DMS53 treated with DMSO at 0.1 percent for 48 hours (cell line): ENCODE measurements at regions not wholly inside any gene's neighbourhood (a gene's known extent, or its start where the extent isn't known, plus 50 kb on each side); places are given as distances from the start of the nearest gene placed in this dataset.
"Not testable (repeated sequence)": the region's sequence is repeated elsewhere in the genome, so short reads cannot be mapped to it uniquely, and the experiment has no call there.

Experiments
- DNase-seq: peaks from one replicate; lab custom pipeline; 2025; ENCODE audit not compliant: unreplicated experiment; lab: John Stamatoyannopoulos, UW

DNA sequence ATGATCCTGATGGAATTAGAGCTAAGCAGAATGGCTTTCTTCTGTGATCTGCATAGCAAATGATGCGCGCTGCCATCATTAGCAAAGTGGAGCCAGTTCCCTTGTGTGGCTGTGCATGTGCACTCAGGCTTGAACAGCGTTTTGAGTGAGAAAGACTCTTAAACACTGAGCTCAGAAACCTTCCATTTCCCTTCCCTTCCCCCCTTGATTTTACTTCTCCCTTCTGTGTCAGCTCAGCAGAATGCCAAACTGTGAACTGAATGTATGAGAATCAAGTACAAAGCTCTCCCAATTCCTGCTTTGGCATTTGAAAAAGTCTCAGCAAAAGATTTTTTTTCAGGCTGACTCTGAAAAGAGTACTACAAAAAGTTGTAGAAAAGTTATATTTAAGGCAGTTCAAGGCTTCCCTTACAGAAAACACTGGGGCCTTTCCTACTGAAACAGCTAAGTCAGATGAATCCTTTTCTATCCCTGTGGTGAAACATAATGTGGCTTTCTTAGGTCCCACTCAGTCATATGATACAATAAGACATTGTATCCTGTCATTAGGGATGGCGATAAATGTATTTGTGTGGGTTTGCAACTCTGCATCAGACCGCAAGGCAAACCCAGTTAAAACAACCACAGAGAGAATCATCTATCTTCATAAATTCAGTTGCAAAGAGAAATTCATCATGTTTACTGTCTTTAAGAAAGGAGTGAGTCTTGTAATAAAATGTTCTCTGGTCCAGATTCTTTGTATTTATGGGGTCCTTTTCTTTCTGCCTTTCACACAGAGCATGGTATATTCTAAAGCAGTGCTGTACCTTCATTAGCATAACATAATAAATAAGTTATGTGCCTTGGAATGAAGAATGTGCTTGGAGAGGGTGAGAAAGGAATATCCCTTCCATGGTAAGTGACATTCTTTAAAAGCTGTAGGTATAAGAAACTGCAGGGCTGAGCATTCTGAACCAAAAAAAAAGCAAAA lies 222.6 kb downstream of the CAAP1 start:
- no peak for DNase-seq

DNA sequence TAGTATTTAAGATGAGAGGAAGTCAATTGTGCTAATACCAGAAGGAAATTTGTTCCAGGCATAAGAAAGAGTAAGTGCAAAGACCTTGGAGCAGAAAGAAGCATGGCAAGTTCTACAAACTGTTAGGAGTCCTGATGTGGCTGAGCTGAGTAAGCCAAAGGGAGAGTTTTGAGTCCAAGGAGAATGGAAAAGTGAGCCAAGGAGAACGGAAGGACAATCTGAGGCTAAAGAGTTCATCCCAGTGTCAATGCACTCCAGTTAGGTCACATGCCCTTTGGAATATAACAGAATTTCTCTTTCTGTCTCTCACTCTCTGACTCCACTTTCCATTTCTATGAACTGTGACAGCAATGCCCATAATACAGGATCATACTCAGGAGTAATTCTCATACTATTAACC lies 224.7 kb downstream of the CAAP1 start:
- no peak for DNase-seq

DNA sequence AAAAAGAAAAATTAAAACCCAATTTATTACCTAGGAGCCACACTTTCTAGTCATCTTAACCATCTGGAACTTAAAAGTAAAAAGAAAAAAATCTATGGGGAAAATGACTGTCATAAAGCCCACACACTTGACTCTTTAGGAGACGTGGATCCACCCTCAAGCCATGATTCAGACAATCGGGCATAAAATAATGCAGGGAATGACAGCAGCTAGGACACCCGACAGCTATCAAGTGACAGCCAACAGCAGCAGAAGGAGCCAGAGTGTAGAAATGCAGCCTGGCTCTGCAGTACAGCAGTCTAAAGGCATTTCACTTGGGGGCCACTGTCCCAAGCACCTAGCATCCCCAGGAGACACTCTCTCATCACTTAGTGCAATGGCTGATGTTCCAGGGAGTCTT lies 226.9 kb downstream of the CAAP1 start:
- DNase-seq: no peak

DNA sequence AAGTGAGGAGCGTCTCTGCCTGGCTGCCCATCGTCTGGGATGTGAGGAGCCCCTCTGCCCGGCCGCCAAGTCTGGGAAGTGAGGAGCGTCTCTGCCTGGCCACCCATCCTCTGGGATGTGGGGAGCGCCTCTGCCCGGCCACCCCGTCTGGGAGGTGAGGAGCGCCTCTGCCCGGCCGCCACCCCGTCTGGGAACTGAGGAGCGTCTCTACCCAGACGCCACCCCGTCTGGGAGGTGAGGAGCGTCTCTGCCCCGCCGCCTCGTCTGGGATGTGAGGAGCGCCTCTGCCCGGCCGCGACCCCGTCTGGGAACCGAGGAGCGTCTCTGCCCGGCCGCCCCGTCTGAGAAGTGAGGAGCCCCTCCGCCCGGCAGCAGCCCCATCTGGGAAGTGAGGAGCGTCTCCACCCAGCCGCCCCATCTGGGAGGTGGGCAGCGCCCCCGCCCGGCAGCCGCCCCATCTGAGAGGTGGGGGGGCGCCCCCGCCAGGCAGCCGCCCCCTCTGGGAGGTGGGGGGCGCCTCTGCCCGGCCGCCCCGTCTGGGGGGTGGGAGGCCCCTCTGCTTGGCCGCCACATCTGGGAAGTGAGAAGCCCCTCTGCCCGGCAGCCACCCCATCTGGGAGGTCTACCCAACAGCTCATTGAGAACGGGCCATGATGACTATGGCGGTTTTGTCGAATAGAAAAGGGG lies 228.4 kb downstream of the CAAP1 start:
- DNase-seq: not testable (repeated sequence)

DNA sequence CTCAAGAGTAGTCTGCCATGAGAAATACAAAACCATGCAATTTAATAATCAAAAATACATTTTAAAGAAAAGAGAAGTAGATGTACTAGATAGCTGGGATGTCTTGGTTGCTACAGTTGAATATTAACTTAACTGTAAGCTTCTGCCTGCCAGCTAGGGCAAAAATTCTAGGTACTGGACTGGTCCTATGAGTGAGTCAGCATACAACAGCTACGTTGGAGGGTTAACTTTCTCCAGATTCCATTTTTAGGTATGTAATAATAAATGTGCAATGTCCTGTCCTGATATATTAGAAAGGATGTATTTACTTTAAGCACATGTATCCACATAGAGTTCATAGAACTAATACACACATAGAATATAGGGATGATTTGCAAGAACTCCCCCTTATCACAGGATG lies 230.1 kb downstream of the CAAP1 start:
- no peak for DNase-seq

DNA sequence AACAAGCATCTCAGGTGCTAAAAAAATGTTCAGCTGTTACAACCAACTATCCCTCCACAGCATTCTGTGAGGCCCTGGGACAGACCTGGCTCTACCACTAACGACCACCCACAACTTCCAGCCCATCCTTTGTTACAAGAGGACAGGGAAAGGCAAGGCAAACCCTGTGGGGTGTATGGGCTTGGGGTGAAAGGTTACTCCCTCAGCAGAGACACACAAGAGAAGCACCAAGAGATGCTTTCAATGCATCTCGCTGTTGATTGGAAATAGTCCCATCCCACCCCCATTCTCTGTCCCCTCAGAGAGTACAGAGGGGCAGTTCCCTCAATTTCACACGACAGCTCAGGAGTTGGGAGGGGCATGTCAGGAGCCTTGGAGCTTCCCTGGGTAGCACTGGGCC lies 234.1 kb downstream of the CAAP1 start:
- no peak for DNase-seq

DNA sequence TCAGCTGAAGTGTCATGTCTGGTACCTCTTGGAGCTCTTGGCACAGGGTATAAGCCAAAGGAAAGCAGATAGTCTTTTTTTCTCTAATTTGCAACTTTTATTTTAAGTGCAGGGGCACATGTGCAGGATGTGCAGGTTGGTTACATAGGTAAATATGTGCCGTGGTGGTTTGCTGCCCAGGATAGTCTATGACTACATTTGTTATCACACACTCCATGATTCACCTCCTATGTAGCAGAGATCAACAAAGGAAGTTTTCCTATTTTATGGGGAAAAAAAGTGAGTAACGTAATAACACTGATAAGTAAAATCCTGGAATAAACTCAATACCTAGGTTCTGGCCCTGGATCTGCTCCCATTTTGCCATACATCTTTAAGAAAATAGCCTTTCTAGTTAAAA lies 234.6 kb downstream of the CAAP1 start:
- DNase-seq: no peak

DNA sequence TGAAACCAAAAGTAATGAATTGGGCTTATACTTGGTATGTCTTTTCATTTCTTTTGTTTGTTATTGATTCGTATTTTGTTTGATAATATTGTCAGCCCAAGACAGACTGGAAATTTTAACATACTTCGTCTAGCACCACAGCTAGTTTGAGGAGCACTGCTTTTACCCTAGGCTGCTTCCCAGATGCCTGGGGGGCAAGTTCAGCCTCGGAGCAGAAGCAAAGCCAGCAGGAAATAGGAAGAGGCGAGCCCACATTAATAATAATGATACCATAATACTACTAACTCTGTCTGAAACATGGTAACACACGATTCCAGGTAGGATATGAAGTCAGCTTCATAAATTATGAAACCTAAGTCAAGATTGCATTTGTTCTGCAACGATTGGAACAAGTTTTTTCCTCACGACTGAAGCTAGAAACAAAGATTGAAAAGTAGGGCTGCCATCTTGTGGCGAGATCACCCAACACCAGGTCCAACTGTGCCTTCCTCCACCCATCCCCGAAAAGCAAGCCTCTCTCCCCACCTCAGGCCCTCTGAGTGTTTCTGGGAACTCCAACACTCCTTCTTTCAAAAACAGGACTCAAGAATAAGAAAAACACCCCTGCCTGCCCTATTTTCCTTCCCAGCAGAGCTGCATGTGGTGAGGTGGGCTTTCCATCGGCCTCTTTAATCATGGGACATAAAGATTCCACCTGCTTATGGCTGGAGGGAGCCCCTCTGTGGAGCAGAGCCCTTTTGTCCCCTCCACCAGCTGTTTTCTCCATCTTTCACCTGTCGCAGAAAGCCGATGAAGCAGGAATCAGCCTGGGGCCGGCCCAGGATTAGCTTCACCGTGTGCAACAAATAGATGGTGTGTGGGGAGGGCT lies 236.4 kb downstream of the CAAP1 start:
- DNase-seq: no peak

DNA sequence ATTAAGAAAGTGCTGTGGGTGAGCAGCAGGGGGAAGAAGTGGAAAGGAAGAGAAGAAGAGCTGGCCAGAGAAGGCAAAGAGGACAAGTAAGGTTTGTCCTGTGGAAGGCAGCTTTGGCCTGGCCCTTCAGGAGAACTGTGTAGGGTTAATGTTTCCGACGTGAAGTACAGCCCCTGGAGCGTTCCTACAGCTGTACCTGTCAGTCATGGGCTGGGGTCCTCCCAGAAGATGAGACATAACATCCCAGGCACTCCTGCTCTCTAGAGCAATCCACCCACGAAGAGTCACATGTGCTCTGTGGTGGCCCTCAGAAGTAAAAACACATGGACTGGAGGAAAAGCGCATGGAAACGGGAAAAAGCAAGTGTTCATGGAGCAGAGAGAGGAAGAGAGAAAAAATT lies 237.4 kb downstream of the CAAP1 start:
- DNase-seq: no peak

DNA sequence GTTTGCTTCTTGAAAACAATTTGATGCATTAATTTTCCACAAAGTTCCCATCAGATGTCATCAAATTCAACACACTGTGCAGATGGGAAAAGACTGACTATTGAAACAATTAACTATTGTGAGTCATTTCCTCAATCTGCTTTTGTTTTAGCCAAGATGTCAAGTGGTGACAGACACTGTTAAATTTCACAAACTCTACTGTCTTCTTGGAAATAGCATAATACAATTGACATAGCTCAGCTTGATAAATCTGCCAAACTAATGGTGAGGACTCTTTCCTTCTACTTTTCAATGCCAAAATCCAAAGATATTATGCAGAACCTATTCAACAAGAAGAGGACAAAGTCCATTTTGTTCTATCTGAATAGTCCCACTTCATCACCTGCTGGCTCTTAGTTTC lies 242.3 kb downstream of the CAAP1 start:
- no peak for DNase-seq

DNA sequence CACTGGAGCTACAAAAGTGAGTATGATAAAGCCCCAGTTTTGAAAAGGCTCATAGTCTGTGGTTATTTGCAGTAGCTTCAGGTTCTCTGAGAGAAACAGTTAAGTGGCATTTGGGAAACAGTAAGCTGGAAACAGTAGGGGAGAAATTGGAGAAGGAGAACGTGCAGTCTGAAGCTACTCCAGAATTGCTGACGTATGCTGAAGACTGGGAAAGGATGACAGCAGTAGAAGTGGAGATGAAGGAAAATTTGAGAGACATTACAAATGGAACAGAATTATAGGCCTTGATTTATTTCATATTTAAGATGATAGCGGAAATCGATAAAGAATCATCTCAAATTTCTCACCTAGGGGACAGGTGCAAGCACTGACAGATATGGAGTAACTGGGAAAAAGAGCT lies 248.8 kb downstream of the CAAP1 start:
- DNase-seq: no peak

DNA sequence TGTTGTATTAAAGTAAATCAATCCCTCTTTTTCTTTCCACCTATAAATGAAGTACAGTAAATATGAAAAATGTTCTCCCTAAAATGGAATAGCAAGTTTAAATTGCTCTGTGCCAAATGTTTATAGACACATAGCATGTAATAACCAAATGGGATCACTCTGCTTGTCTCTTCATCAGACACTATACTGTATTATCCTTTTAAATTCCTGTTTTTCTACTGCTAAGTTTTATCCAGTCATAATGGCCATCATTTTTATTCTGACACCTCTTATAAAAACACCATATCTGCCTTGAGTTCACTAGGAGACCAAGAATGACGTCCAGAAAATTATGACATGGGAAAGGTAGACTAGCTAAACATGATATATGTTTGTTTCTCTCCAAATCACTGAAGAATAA lies 252.8 kb downstream of the CAAP1 start:
- DNase-seq: no peak

DNA sequence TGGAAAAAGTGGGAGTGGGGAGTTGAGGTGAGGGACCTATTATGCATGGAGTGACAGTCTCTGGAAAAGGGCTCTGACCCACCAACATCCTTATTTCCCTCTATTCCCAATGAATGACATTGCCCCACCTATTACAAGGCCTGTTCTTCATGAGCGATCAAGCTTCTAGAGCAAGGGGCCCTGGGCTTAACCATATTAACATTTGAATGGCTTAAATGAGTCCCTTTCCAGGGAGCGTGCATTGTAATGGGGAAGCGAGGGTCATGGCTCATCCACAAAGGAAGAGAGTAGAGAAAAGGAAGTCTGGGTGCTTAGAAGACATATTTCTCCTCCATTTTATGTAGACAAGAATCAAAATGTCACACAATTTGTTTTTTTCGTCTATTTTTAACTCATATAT lies 255.5 kb downstream of the CAAP1 start:
- no peak for DNase-seq

DNA sequence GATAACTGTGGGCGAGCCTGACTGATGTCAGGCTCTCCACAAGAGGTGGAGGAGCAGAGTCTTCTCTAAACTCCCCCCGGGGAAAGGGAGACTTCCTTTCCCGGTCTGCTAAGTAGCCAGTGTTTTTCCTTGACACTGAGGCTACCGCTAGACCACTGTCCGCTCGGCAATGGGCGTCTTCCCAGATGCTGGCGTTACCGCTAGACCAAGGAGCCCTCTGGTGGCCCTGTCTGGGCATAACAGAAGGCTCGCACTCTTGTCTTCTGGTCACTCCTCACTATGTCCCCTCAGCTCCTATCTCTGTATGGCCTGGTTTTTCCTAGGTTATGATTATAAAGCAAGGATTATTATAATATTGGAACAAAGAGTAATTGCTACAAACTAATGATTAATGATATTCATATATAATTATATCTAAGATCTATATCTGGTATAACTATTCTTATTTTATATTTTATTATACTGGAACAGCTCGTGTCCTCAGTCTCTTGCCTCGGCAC lies 278.7 kb downstream of the CAAP1 start:
- DNase-seq: not testable (repeated sequence)

DNA sequence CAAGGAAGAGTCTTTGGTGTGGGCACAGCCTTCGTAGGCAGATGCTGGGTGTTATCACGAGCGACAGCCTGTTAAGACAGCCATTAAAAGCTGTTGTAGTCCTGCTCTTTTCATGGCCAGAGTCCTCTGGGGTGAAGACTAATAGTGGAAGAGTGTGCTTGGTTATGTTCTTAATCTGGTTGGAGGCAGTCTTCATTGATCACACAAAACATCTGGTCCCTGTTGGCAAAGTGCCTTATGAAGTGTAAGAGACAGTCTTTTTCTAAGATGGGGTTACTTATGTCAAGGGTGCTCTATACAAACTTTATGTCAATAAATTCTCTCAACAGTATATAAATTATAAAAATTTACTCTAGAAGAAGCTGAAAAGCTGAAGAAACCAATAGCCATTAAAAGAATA lies 280.4 kb downstream of the CAAP1 start:
- DNase-seq: no peak

DNA sequence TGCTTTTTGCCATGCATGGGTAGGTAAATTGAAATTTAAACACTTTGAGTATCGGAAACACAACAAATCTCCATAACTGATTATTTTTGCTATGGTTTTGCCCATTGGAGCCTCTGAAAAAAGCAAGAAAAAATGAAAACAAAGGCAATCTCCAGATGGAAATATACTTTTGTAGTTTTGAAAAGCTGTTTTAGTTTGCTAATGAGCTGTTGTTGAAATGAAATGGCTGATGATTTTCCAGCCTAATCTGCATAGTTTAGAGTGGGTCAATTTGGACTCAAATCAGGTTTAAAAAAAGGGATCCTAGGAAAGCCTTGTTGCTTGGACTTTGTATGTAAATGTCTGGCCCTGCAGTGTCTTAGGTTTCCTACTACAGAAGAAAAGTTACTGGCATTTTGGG lies 285.8 kb downstream of the CAAP1 start:
- DNase-seq: no peak

DNA sequence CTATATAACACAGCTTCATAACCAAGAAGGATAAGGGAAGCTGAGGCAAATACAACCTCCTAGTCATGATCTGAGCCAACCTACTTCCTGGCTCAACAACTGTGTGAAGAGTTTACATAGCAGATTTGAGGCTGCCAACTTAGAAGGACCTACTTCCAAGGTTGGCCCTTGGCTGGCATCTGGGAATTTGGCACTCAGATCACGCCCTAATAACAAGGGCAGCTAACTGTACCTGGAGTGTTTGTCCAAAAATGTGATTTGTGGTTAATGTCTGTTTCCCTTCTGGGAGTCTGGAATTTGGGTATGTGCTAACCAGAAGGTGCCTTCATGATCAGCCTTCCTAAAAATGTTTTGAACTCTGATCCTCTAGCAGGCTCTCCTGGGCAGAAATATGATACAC lies 287.2 kb downstream of the CAAP1 start:
- no peak for DNase-seq

DNA sequence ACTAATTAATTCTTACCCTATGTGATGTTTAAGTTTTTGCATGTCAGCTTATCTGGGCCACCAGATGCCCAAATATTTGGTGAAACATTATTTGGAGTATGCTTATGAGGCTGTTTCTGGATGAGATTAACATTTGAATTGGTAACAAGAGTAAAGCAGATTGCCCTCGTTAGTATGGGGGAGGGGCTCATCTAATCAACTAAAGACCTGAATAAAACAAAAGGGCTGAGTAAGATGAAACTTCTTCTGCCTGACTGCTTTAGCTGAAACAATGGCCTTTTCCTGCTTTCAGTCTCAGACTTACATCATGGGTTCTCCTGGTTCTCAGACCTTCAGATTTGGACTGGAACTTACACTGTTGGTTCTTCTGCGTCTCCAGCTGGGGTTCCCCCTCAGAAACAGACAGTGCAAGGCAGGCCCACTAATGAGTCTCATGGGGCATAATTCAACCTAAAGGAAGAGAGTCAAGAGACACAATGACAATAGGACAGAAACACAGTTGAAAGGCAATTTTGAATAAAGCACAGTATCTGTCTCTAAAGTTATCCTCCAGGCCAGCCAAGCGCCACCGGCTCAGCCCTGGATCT lies 288.4 kb downstream of the CAAP1 start:
- no peak for DNase-seq

DNA sequence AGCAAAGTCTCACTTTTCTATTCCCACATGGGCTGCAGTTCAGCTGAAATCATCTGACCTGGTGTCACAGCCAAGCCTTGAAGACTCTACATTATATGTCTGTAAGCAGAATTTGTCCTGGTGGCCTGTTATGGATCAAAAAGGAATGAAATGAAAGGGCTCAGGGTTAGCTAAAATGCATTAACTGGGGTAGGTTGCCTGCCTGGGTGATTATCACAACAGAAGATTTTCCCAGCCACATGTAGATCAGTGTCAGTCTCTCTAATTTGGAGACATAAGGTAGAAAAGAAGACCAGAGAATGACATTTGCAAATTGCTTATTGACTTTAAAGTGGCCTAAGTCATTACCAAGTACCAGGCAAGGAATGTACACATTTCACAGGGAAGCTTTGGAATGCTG lies 289.0 kb downstream of the CAAP1 start:
- DNase-seq: no peak

DNA sequence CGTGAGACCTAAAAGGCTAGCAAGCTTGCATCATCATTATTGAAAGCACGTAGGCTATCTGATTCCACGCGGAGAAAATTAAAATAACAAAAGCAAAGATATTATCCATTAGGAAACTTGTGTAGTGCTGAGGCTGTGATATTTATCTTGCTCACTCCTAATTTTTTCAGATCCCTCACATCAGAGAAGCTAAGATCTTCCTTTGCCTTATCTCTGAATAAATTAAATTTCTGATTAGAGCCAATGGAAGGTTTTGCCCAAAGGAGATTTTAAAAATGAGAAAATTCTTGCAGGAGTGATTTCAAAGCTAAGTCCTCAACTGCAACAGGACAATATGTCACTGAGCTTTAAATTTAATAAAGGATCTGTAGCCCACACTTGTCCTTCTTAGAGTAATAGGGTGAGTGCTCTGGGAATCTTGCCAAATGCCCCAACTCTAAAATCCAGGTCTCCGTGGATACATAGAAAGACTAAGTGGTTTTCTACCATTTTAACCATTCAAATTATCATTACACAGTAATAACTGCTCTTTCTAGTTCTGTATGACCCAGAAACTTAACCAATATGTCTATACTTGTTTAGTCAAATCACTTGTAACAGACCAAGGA lies 295.0 kb downstream of the CAAP1 start:
- no peak for DNase-seq

DNA sequence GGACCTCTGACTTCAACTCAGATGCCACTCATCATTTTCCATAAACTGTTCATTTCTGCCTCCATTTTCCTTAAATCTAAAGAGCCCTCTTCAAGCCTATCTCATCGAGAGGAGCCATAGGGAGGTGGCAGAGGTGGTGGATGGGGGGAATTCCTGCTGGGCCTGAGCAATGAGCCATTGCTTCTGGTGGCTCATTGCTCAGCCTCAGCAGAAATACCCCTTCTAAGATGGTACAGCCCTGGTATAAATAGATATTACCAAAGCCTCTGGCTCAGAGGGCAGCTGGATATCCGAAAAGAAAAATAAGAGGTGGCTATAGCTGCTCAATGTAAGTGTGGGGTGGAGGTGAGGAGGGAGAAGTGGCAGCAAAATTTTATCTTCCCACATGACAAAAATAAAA lies 313.5 kb downstream of the CAAP1 start:
- DNase-seq: no peak
